ENCODE measurements at regions not wholly inside any gene's neighbourhood (a gene's known extent, or its start where the extent isn't known, plus 50 kb on each side); places are given as distances from the start of the nearest gene placed in this dataset.

DNA sequence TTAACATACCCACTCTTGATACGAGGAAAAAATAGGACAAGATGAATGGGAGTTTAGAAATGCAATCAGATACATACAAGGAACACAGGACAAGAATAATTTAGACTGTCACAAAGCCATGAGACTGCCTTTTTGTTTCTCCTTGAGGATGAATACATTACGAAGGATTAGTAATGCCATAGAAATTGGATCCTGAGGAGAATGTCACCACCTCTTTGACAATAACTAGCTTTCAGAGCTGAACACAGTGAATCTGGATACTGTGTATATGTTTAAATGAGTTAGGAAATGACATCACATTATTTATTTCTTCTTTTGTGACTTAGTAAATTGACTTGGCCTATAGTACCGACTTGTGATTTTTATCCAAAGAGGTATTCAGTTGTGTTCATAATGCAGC is 596.3 kb upstream of the CNTNAP2 start:
- Histone ChIP-seq H3K4me1 (ENCODE audit: control insufficient read depth, extremely low read depth, insufficient read depth, low read length) (no peaks in the 10 kb centered on the region), H3K27ac (ENCODE audit: control insufficient read depth, insufficient read depth, low read length) (no peak overlapping the region), H3K4me3 (ENCODE audit: control insufficient read depth in 2 of 3, extremely low read depth in 1 of 3, insufficient read depth in 2 of 3, low read depth in 1 of 3, low read length in 3 of 3) (no peak overlapping the region), H2AFZ (ENCODE audit: control insufficient read depth, low read length) (no peak overlapping the region), H3K9me1 (ENCODE audit: control insufficient read depth, extremely low read depth, insufficient read depth, low read length) (no peaks in the 10 kb centered on the region), H3K79me2 (ENCODE audit: control insufficient read depth, insufficient read depth, low read length) (no peaks in the 10 kb centered on the region), H3K9ac (ENCODE audit: control insufficient read depth, extremely low read depth, insufficient read depth, low read length) (no peak overlapping the region), H4K20me1 (ENCODE audit: control insufficient read depth, extremely low read depth, insufficient read depth, low read length) (no peaks in the 10 kb centered on the region), H3K27me3 (ENCODE audit: control insufficient read depth, extremely low read depth, insufficient read depth, low read length) (no peaks in the 10 kb centered on the region), H3K4me2 (ENCODE audit: control insufficient read depth, extremely low read depth, insufficient read depth, low read depth, low read length) (no peak overlapping the region), H3K36me3 (ENCODE audit: control insufficient read depth in 2 of 2, extremely low read depth in 1 of 2, insufficient read depth in 2 of 2, low read length in 2 of 2) (no peaks in the 10 kb centered on the region), H3K9me3 (ENCODE audit: control insufficient read depth, low read depth, low read length) (no peaks in the 10 kb centered on the region)
- dilution Hi-C loops (cut with MboI; ENCODE audit: extremely low pct_ligation_motif_present, low sequenced_read_pairs), result no loop called here
- DNase-seq (ENCODE audit: low read depth, low spot score) (no peak), FAIRE-seq (no peak)
- TF ChIP-seq, protein P1, sequence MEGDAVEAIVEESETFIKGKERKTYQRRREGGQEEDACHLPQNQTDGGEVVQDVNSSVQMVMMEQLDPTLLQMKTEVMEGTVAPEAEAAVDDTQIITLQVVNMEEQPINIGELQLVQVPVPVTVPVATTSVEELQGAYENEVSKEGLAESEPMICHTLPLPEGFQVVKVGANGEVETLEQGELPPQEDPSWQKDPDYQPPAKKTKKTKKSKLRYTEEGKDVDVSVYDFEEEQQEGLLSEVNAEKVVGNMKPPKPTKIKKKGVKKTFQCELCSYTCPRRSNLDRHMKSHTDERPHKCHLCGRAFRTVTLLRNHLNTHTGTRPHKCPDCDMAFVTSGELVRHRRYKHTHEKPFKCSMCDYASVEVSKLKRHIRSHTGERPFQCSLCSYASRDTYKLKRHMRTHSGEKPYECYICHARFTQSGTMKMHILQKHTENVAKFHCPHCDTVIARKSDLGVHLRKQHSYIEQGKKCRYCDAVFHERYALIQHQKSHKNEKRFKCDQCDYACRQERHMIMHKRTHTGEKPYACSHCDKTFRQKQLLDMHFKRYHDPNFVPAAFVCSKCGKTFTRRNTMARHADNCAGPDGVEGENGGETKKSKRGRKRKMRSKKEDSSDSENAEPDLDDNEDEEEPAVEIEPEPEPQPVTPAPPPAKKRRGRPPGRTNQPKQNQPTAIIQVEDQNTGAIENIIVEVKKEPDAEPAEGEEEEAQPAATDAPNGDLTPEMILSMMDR (optimal IDR thresholded peaks at IDR 0.05 in 1 of 3, IDR thresholded peaks at IDR 0.05 in 1 of 3, conservative IDR thresholded peaks at IDR 0.05 in 1 of 3; ENCODE audit: extremely low read depth in 1 of 3, insufficient read depth in 2 of 3, low read length in 3 of 3), result no peak
- no peak for TF ChIP-seq EZH2 (IDR thresholded peaks at IDR 0.05; ENCODE audit: low read length)

- no peak overlapping the region for H3K4me3 ChIP-seq (ENCODE audit: control insufficient read depth in 2 of 3, extremely low read depth in 1 of 3, insufficient read depth in 2 of 3, low read depth in 1 of 3, low read length in 3 of 3)
- no peaks in the 10 kb centered on the region for H3K9me3 ChIP-seq (ENCODE audit: control insufficient read depth, low read depth, low read length)
- no peaks in the 10 kb centered on the region for H3K4me1 ChIP-seq (ENCODE audit: control insufficient read depth, extremely low read depth, insufficient read depth, low read length)
- no peaks in the 10 kb centered on the region for H3K9me1 ChIP-seq (ENCODE audit: control insufficient read depth, extremely low read depth, insufficient read depth, low read length)
- H3K27me3 ChIP-seq (ENCODE audit: control insufficient read depth, extremely low read depth, insufficient read depth, low read length), result no peaks in the 10 kb centered on the region
- DNase-seq (ENCODE audit: low read depth, low spot score), result no peak
- H3K4me2 ChIP-seq (ENCODE audit: control insufficient read depth, extremely low read depth, insufficient read depth, low read depth, low read length), result no peak overlapping the region
- dilution Hi-C loops (cut with MboI; ENCODE audit: extremely low pct_ligation_motif_present, low sequenced_read_pairs), result no loop called here
- no peak overlapping the region for H3K9ac ChIP-seq (ENCODE audit: control insufficient read depth, extremely low read depth, insufficient read depth, low read length)
- H4K20me1 ChIP-seq (ENCODE audit: control insufficient read depth, extremely low read depth, insufficient read depth, low read length), result no peaks in the 10 kb centered on the region
- FAIRE-seq, result no peak
- TF ChIP-seq, protein P1 (optimal IDR thresholded peaks at IDR 0.05 in 1 of 3, IDR thresholded peaks at IDR 0.05 in 1 of 3, conservative IDR thresholded peaks at IDR 0.05 in 1 of 3; ENCODE audit: extremely low read depth in 1 of 3, insufficient read depth in 2 of 3, low read length in 3 of 3), result no peak
- TF ChIP-seq EZH2 (IDR thresholded peaks at IDR 0.05; ENCODE audit: low read length), result no peak
- H3K27ac ChIP-seq (ENCODE audit: control insufficient read depth, insufficient read depth, low read length), result no peak overlapping the region
- no peak overlapping the region for H2AFZ ChIP-seq (ENCODE audit: control insufficient read depth, low read length)
- no peaks in the 10 kb centered on the region for H3K36me3 ChIP-seq (ENCODE audit: control insufficient read depth in 2 of 2, extremely low read depth in 1 of 2, insufficient read depth in 2 of 2, low read length in 2 of 2)
- no peaks in the 10 kb centered on the region for H3K79me2 ChIP-seq (ENCODE audit: control insufficient read depth, insufficient read depth, low read length)
These were observed 605.6 kb upstream of the CNTNAP2 start for GRCh38 chr7:145511004-145511403.

All from keratinocyte (primary cell).